ENCODE measurements at regions not wholly inside any gene's neighbourhood (a gene's known extent, or its start where the extent isn't known, plus 50 kb on each side); places are given as distances from the start of the nearest gene placed in this dataset.

- no peak for TF ChIP-seq POLR2AphosphoS5 (IDR thresholded peaks at IDR 0.05)
- TF ChIP-seq POLR2A (IDR thresholded peaks at IDR 0.05): no peak
- TF ChIP-seq CTCF (IDR thresholded peaks at IDR 0.05): no peak
Measured at GRCh38 chr7:68417659-68418058, 1180.6 kb upstream of the AUTS2 start.
